ENCODE measurements at regions not wholly inside any gene's neighbourhood (a gene's known extent, or its start where the extent isn't known, plus 50 kb on each side); places are given as distances from the start of the nearest gene placed in this dataset.

DNA sequence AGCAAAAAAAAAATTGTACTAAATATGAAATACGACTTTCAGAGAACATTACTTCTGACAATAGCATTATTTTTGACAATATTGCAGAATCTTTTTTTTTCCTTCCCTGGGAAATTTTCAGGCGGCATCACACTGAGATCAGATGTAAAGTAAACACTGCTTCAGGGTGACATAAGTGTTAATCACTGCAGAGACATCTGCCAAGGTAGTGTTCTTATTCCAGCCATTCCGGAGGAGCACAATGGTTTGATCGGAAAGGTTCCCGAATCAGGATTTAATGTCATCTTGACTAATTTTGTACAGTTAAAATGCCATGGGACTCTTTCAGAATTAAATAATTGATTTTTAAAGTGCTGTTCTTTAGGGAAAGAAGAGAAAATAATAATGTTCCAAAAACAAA, 56.7 kb upstream of the ZNF236 start:
- H3K9me3 ChIP-seq (ENCODE audit: low read length): no peaks in the 10 kb centered on the region

GRCh38 chr18:76764291-76764901, 58.0 kb upstream of the ZNF236 start:
- DNase-seq (ENCODE audit: low spot score): no peak
- intact Hi-C loops (cut with micrococcal nuclease; ENCODE audit: unreplicated experiment): no loop called here
- no peaks in the 10 kb centered on the region for H3K4me1 ChIP-seq (ENCODE audit: insufficient read depth, low read length, poor library complexity, severe bottlenecking)
- no peak overlapping the region for H3K4me2 ChIP-seq (ENCODE audit: low read length)
- TF ChIP-seq EZH2phosphoT487 (IDR thresholded peaks at IDR 0.05; ENCODE audit: borderline replicate concordance, low read depth, low read length) (no peak), CTCF (conservative IDR thresholded peaks at IDR 0.05; ENCODE audit: low read length) (no peak)
- no TSS peak for BruUV-seq (replicated peaks)
- H3K79me2 ChIP-seq (ENCODE audit: insufficient read depth, low read depth, low read length): no peaks in the 10 kb centered on the region
- H3K9me3 ChIP-seq (ENCODE audit: low read length): no peaks in the 10 kb centered on the region
- no peaks in the 10 kb centered on the region for H3K9me2 ChIP-seq (ENCODE audit: insufficient read depth, low read length)
- H3K4me3 ChIP-seq (ENCODE audit: low read depth, low read length, poor library complexity, severe bottlenecking): no peak overlapping the region
- no peaks in the 10 kb centered on the region for H4K20me1 ChIP-seq (ENCODE audit: insufficient read depth, low read length)
- POLR2A ChIA-PET: no interaction called here
- H3K27ac ChIP-seq (ENCODE audit: low read depth, low read length, poor library complexity, severe bottlenecking): no peak overlapping the region
- H2AFZ ChIP-seq (ENCODE audit: low read length): no peak overlapping the region
- CTCF ChIA-PET (ENCODE audit: unreplicated experiment): no interaction called here
- H3K36me3 ChIP-seq (ENCODE audit: insufficient read depth, low read length): no peaks in the 10 kb centered on the region

More for the DNA sequence above, 56.7 kb upstream of the ZNF236 start:
- ChIA-PET POLR2A (interaction anchor here (0.7 kb wide), 1 partner anchor 14 kb away, joined by 3 read pairs; no protein-coding TSS in a partner anchor), CTCF (ENCODE audit: unreplicated experiment) (no interaction called here)
- H3K4me1 ChIP-seq (ENCODE audit: insufficient read depth, low read length, poor library complexity, severe bottlenecking): no peaks in the 10 kb centered on the region
- no peak for DNase-seq (ENCODE audit: low spot score)
- intact Hi-C loops (cut with micrococcal nuclease; ENCODE audit: unreplicated experiment): no loop called here
- no peak overlapping the region for H3K4me3 ChIP-seq (ENCODE audit: low read depth, low read length, poor library complexity, severe bottlenecking)
- no peak overlapping the region for H3K27ac ChIP-seq (ENCODE audit: low read depth, low read length, poor library complexity, severe bottlenecking)
- no peak overlapping the region for H2AFZ ChIP-seq (ENCODE audit: low read length)
- H4K20me1 ChIP-seq (ENCODE audit: insufficient read depth, low read length): no peaks in the 10 kb centered on the region
- no peaks in the 10 kb centered on the region for H3K79me2 ChIP-seq (ENCODE audit: insufficient read depth, low read depth, low read length)
- BruUV-seq (replicated peaks): no TSS peak
- TF ChIP-seq EZH2phosphoT487 (IDR thresholded peaks at IDR 0.05; ENCODE audit: borderline replicate concordance, low read depth, low read length) (no peak), CTCF (conservative IDR thresholded peaks at IDR 0.05; ENCODE audit: low read length) (no peak)
- H3K36me3 ChIP-seq (ENCODE audit: insufficient read depth, low read length): no peaks in the 10 kb centered on the region
- H3K9me2 ChIP-seq (ENCODE audit: insufficient read depth, low read length): no peaks in the 10 kb centered on the region
- no peak overlapping the region for H3K4me2 ChIP-seq (ENCODE audit: low read length)

DNA sequence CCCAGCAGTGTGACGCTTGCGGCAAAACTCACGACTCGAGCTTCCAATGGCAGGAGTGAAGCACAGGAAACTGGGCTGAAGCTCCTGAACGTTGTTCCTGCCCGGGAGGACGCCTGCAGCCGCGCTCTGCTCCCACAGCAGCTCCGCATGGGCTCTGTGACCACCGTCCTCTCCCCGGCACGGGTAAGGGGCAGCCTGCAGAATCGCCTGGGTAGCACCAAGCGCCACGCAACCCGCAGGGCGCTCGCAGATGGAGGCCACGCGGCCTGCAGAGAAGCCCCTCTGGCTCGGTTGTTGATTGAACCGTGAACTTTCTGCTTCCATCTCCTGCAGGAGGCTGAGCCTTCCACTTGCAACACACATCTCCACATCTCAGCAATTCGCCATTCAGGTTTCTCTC, 63.3 kb upstream of the ZNF236 start:
- Histone ChIP-seq H3K4me2 (ENCODE audit: low read length) (no peak overlapping the region), H3K36me3 (ENCODE audit: insufficient read depth, low read length) (no peaks in the 10 kb centered on the region), H3K9me3 (ENCODE audit: low read length) (no peaks in the 10 kb centered on the region), H4K20me1 (ENCODE audit: insufficient read depth, low read length) (no peaks in the 10 kb centered on the region), H3K79me2 (ENCODE audit: insufficient read depth, low read depth, low read length) (no peaks in the 10 kb centered on the region), H3K9me2 (ENCODE audit: insufficient read depth, low read length) (no peaks in the 10 kb centered on the region), H3K4me1 (ENCODE audit: insufficient read depth, low read length, poor library complexity, severe bottlenecking) (no peaks in the 10 kb centered on the region), H3K27ac (ENCODE audit: low read depth, low read length, poor library complexity, severe bottlenecking) (no peak overlapping the region), H3K4me3 (ENCODE audit: low read depth, low read length, poor library complexity, severe bottlenecking) (no peak overlapping the region), H2AFZ (ENCODE audit: low read length) (no peak overlapping the region)
- ChIA-PET CTCF (ENCODE audit: unreplicated experiment) (no interaction called here), POLR2A (no interaction called here)
- BruUV-seq (replicated peaks): no TSS peak
- no peak for DNase-seq (ENCODE audit: low spot score)
- TF ChIP-seq EZH2phosphoT487 (IDR thresholded peaks at IDR 0.05; ENCODE audit: borderline replicate concordance, low read depth, low read length): no peak
- TF ChIP-seq CTCF (conservative IDR thresholded peaks at IDR 0.05; ENCODE audit: low read length): no peak
- intact Hi-C loops (cut with micrococcal nuclease; ENCODE audit: unreplicated experiment): no loop called here

Measured in OCI-LY7 (cell line).